Stimulated activated CD4-positive, alpha-beta T cell treated with anti-CD3 and anti-CD28 coated beads, Interleukin-4, amount 100 ng/mL, for 48 hours (primary cell): ENCODE measurements at regions not wholly inside any gene's neighbourhood (a gene's known extent, or its start where the extent isn't known, plus 50 kb on each side); places are given as distances from the start of the nearest gene placed in this dataset.

Source experiments
- DNase-seq, 2 donors: peaks; one replicate each; pipeline ENCODE4 v3.0.0-alpha.2; 2020; ENCODE audit warnings: low read depth in 2 of 2

GRCh38 chr7:41133690-41134299, 569.1 kb downstream of the INHBA start:
- DNase-seq = no peak

GRCh38 chr7:41131956-41132355, 570.9 kb downstream of the INHBA start:
- no peak for DNase-seq

GRCh38 chr7:41130561-41131236, 572.2 kb downstream of the INHBA start:
- no peak for DNase-seq

- DNase-seq = no peak
Measured at GRCh38 chr7:41130086-41130485, 572.8 kb downstream of the INHBA start.

- no peak for DNase-seq
Measured at GRCh38 chr7:41125343-41125742, 577.5 kb downstream of the INHBA start.

GRCh38 chr7:41122256-41122987, 580.5 kb downstream of the INHBA start:
- DNase-seq = no peak

- no peak for DNase-seq
Measured at GRCh38 chr7:41121228-41121627, 581.7 kb downstream of the INHBA start.

- DNase-seq = no peak
Measured at GRCh38 chr7:41118486-41118885, 584.4 kb downstream of the INHBA start.

- no peak for DNase-seq
Measured at GRCh38 chr7:41117431-41117830, 585.5 kb downstream of the INHBA start.

GRCh38 chr7:41116817-41117216, 586.1 kb downstream of the INHBA start:
- DNase-seq = no peak

- no peak for DNase-seq
Measured at GRCh38 chr7:41116337-41116736, 586.6 kb downstream of the INHBA start.

GRCh38 chr7:41114691-41115090, 588.2 kb downstream of the INHBA start:
- DNase-seq = no peak

GRCh38 chr7:41114131-41114530, 588.8 kb downstream of the INHBA start:
- DNase-seq = no peak

GRCh38 chr7:41113719-41114118, 589.2 kb downstream of the INHBA start:
- no peak for DNase-seq

GRCh38 chr7:41110186-41110585, 592.7 kb downstream of the INHBA start:
- no peak for DNase-seq

GRCh38 chr7:41108821-41109220, 594.1 kb downstream of the INHBA start:
- DNase-seq = no peak

GRCh38 chr7:41107938-41108448, 594.9 kb downstream of the INHBA start:
- DNase-seq = no peak

GRCh38 chr7:41107330-41107937, 595.5 kb downstream of the INHBA start:
- no peak for DNase-seq

- no peak for DNase-seq
Measured at GRCh38 chr7:41104631-41105030, 598.3 kb downstream of the INHBA start.

GRCh38 chr7:41103331-41103730, 599.6 kb downstream of the INHBA start:
- no peak for DNase-seq

GRCh38 chr7:41098846-41099245, 604.0 kb downstream of the INHBA start:
- no peak for DNase-seq

GRCh38 chr7:41098402-41098801, 604.5 kb downstream of the INHBA start:
- no peak for DNase-seq
